ENCODE measurements at regions not wholly inside any gene's neighbourhood (a gene's known extent, or its start where the extent isn't known, plus 50 kb on each side); places are given as distances from the start of the nearest gene placed in this dataset.

DNA sequence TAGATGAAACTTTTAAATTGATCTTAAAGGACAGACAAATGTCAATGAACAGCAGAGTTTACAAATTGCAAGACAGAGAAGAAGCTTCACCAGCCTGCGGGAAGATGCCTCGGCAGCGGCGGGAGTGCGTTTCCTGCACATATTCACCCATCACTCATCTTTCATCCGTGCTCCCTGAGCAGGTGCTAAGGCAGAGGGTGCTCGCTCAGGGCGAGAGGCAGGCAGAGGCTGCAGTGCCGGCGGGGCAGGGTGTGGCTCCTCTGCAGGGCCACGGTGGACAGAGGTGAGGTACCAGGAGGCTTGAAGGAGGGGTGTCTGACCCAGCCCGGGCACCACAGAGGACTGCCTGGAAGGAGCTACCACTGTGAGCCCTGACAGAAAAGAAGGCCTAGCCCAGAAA is 155.2 kb upstream of the PPP2R2D start:
- no peak for FAIRE-seq
- DNase-seq (ENCODE audit: insufficient read length, low spot score) = no peak
- TF ChIP-seq POLR2A (IDR thresholded peaks at IDR 0.05; ENCODE audit: low read depth, low read length) = no peak

DNA sequence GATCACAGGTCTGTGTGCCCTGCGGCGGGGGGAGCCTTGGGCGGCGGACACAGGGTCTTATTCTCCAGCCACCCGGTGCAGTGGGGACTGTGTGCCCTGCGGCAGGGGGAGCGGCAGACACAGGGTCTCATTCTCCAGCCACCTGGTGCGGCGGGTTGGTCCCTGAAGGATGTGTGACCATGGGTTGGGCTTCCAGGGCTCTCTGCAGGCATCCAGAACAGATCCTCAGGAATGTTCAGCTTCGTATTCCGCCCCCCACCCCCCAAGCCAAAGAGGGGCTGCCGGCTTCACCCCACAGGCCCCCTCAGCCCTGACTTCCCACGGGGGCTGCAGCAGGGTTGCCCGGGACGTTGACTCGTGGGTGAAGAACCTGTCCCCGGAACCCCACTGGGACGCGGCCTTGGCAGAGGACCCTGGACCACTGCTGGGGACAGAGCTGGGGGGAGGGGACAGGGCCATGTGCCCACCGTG is 154.5 kb upstream of the PPP2R2D start:
- FAIRE-seq = no peak
- TF ChIP-seq POLR2A (IDR thresholded peaks at IDR 0.05; ENCODE audit: low read depth, low read length) = no peak
- no peak for DNase-seq (ENCODE audit: insufficient read length, low spot score)

DNA sequence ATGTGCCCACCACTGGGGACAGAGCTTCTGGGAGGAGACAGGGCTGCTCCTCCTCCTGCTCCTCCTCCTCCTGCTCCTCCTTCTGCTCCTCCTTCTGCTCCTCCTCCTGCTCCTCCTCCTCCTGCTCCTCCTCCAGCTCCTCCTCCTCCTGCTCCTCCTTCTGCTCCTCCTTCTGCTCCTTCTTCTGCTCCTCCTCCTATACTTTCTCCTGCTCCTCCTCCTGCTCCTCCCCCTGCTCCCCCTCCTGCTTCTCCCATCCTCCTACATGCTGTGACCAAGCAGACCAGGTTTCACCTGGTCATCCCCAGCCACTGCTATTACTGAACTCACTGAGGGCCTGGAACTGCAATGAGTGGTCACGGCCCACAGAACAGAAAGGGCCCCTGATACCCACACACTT is 154.0 kb upstream of the PPP2R2D start:
- TF ChIP-seq POLR2A (IDR thresholded peaks at IDR 0.05; ENCODE audit: low read depth, low read length) = no peak
- DNase-seq (ENCODE audit: insufficient read length, low spot score) = no peak
- no peak for FAIRE-seq

DNA sequence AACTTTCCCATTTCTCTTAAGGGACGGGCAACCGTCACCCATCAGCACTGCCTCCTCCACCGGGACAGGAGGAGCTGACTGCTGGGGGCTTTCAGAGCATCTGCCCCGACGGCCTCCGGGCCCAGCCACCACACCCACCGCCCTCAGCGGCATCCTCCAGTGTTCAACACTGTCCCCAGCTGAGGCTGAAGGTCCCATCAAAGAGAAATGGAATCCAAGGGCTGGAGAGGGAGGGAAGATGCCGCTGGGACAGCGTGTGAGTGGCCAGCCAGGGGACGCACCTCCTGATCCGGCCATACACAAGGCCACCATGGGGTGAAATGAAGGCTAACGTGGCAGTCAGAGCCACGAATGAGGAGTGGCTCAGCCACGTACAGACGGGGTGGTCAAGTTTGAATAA is 153.6 kb upstream of the PPP2R2D start:
- FAIRE-seq (no peak), DNase-seq (ENCODE audit: insufficient read length, low spot score) (no peak)
- TF ChIP-seq POLR2A (IDR thresholded peaks at IDR 0.05; ENCODE audit: low read depth, low read length) = no peak

GRCh38 chr10:131747791-131748190 is 153.0 kb upstream of the PPP2R2D start:
- DNase-seq (ENCODE audit: insufficient read length, low spot score) (no peak), FAIRE-seq (no peak)
- TF ChIP-seq POLR2A (IDR thresholded peaks at IDR 0.05; ENCODE audit: low read depth, low read length) = no peak

DNA sequence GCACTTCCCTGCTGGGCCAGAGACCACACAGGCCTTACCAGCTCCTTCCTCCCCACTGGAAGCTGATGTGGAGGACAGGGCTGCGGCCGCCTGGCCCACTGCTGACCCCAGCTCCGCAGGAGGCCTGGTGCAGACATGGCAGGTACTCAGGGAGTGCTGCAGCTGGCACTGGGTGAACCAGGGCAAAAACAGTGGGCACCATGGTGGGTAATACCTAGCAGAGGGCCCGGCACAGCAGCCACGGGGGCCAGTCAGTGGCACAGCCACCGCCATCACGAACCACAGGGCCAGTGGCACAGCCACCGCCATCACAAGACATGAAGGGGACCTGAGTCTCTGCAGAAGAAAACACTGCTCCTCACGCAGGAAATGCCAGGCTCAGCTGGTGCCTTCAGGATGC is 152.6 kb upstream of the PPP2R2D start:
- TF ChIP-seq POLR2A (IDR thresholded peaks at IDR 0.05; ENCODE audit: low read depth, low read length) = no peak
- FAIRE-seq = no peak
- DNase-seq (ENCODE audit: insufficient read length, low spot score) = no peak

DNA sequence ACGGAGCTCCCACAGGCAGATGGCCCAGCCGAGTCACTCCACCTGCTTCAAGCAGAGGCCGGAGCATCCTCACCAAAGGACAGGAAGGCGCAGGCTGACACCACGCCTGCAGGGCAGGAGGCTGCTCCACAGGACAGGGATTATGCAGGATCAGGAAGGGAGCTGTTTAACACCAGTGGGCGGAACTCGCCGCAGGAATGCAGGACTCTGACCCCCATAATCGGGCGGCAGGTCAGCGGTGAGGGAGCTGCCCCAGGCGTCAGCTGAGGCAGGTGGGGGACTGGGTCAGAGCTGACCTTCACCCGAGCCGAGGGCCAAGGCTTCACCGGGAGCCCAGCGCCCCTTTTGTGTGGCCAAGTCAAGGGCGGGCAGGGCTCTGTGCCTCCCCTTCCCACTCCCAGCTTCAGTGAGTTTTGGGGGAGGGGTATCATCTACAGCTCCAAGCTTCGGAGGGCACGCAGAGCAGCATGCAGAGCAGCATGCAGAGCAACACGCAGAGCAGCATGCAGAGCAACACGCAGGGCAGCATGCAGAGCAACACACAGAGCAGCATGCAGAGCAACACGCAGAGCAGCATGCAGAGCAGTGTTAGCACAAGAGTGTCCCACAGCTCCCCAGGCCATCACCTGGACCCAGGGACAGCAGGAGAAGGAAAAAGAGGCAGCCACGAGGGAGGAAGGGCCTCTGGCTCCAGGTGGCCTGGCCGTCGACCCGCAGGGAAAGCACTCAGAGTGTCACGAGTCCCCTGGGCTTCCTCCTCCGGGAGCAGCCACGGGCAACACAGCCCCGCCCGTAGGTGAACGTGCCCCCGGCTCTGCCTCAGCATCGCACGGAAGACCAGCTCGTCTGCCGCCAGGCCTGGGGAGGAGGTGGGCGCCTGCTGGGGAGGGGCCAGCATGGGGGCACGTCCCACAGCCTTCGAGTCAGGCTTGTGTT is 151.7 kb upstream of the PPP2R2D start:
- DNase-seq (ENCODE audit: insufficient read length, low spot score) (no peak), FAIRE-seq (no peak)

DNA sequence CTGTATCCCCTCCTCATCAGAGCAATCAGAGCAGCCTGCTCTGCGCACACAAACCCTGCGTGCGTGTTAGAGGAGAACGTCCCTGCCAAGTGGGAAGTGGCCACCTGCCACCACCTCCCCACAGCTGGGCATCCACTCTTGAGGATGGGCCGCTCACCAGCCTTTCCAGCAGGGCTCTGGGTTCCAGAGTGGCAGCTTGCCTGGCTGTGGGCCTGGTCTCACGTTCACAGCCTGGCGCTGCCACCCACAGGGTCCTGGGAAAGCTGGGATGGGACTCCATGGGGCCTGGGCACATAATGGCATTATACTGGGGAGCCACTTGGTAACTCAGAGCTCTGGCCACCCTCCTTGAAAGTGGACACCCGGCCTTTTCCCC is 151.1 kb upstream of the PPP2R2D start:
- FAIRE-seq (no peak), DNase-seq (ENCODE audit: insufficient read length, low spot score) (no peak)
- TF ChIP-seq POLR2A (IDR thresholded peaks at IDR 0.05; ENCODE audit: low read depth, low read length) = no peak

More for the DNA sequence above, 151.7 kb upstream of the PPP2R2D start:
- TF ChIP-seq POLR2A (IDR thresholded peaks at IDR 0.05; ENCODE audit: low read depth, low read length) = no peak

GRCh38 chr10:131750171-131750895 is 150.5 kb upstream of the PPP2R2D start:
- TF ChIP-seq POLR2A (IDR thresholded peaks at IDR 0.05; ENCODE audit: low read depth, low read length) = no peak
- no peak for DNase-seq (ENCODE audit: insufficient read length, low spot score)
- no peak for FAIRE-seq

GRCh38 chr10:131750973-131751826 is 149.6 kb upstream of the PPP2R2D start:
- no peak for DNase-seq (ENCODE audit: insufficient read length, low spot score)
- TF ChIP-seq POLR2A (IDR thresholded peaks at IDR 0.05; ENCODE audit: low read depth, low read length) = no peak
- FAIRE-seq = no peak

DNA sequence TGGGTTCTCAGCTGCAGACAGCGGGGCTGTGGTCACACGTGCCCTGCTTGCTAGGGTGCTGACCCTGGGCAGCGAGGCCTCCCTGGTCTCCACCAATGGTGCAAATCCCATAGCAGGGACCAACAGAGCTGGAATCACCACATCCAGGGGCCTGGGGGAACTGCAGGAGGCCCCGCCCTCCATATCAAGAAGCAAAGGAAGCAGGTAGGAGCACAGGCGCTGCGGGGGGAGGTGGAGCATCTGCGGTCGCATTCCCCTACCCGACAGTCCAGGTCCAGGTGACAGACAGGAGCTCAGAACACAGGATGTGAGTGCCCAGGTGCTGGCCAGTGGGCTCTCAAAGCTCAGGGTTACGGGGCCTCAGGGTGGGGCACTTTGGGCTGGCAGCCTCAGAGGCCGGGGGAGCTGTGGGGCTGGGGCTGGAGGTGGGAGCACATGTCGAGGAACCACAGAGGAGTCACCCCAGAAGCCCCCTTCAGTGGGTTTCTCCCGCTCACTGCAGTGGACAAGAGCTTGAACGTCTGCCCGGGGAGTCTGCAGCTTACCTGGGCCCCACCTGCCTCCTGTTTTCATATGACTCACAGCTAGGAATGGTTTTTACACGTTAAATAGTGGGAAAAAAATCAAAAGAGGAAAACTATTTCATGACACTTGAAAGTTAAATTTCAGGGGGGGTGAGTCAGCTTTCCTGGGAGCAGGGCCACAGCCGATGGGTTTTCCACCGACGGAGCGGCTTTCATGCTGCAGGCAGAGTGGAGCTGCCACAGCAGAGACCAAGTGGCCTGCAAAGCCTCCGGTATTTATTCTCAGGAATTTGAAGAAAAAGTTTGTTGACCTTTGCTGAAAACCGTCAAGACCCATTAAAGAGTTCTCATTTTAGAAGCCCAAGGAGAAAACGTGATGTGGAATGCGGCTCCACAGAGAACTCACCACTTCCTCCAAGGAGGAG is 148.7 kb upstream of the PPP2R2D start:
- no peak for TF ChIP-seq POLR2A (IDR thresholded peaks at IDR 0.05; ENCODE audit: low read depth, low read length)
- no peak for DNase-seq (ENCODE audit: insufficient read length, low spot score)
- no peak for FAIRE-seq

GRCh38 chr10:131753336-131753735 is 147.5 kb upstream of the PPP2R2D start:
- no peak for TF ChIP-seq POLR2A (IDR thresholded peaks at IDR 0.05; ENCODE audit: low read depth, low read length)
- DNase-seq (ENCODE audit: insufficient read length, low spot score) (no peak), FAIRE-seq (no peak)

- no peak for DNase-seq (ENCODE audit: insufficient read length, low spot score)
- TF ChIP-seq POLR2A (IDR thresholded peaks at IDR 0.05; ENCODE audit: low read depth, low read length) = no peak
- no peak for FAIRE-seq
These were observed 145.6 kb upstream of the PPP2R2D start for GRCh38 chr10:131755200-131755599.
